ENCODE measurements at regions not wholly inside any gene's neighbourhood (a gene's known extent, or its start where the extent isn't known, plus 50 kb on each side); places are given as distances from the start of the nearest gene placed in this dataset.

DNA sequence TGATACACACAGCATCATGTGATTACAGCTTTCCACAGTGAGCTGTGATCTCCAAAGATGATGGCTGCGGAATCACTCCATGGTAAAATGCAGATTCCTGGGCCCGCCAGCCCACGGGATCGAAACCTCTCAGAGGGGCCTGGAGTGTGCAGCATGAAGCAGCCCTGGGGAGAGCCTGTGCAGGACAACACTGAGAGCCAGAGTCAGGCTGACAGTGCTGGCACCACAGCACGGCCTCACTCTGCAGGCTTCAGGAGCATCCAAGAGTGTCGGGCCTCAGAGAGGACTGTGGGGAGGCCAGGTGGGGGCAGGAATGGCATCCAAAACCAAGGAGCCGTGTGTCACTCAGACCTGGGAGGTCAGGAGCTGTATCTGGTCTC lies 533.4 kb downstream of the TCERG1L start:
- Histone ChIP-seq H3K27ac (no peak overlapping the region), H3K4me1 (no peaks in the 10 kb centered on the region), H3K9me3 (no peaks in the 10 kb centered on the region), H3K4me3 (no peak overlapping the region), H3K36me3 (no peaks in the 10 kb centered on the region), H3K27me3 (replicated peaks in 1 of 7) (peaks cover 0 to 20% (median 0%) of the 10 kb centered on the region in 7 donors)
- 83 to 95% (median 92%) methylated on average over 7 of the region's 7 CpGs for WGBS, 5 donors
- TF ChIP-seq POLR2AphosphoS5 (IDR thresholded peaks at IDR 0.05) (no peak), POLR2A (IDR thresholded peaks at IDR 0.05) (no peak)
- TF ChIP-seq, protein P1, sequence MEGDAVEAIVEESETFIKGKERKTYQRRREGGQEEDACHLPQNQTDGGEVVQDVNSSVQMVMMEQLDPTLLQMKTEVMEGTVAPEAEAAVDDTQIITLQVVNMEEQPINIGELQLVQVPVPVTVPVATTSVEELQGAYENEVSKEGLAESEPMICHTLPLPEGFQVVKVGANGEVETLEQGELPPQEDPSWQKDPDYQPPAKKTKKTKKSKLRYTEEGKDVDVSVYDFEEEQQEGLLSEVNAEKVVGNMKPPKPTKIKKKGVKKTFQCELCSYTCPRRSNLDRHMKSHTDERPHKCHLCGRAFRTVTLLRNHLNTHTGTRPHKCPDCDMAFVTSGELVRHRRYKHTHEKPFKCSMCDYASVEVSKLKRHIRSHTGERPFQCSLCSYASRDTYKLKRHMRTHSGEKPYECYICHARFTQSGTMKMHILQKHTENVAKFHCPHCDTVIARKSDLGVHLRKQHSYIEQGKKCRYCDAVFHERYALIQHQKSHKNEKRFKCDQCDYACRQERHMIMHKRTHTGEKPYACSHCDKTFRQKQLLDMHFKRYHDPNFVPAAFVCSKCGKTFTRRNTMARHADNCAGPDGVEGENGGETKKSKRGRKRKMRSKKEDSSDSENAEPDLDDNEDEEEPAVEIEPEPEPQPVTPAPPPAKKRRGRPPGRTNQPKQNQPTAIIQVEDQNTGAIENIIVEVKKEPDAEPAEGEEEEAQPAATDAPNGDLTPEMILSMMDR (IDR thresholded peaks at IDR 0.05 in 8 of 11, conservative IDR thresholded peaks at IDR 0.05 in 3 of 11): no peak
- intact Hi-C loops (cut with DNase I; ENCODE audit: low total_unique reads): no loop called here
- no peak for DNase-seq

DNA sequence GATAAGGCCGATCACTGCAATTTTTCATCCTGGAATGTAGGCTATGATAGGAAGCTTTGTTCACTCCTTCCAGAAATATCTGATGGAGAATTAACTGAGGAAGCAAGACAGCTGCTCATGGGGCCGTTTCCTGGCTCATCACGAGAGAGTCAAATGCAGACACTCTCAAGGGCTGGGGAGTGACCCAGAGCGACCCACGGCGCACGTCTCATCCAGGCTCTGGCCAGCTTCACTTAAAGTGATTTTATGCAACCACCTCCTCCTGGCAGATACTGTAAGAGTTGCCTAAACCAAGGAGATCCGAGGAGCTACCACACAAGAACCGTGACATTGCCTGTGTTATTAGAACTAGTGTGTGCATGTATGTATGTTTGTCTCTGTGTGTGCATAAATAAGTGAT lies 530.8 kb downstream of the TCERG1L start:
- TF ChIP-seq, protein P1 (IDR thresholded peaks at IDR 0.05 in 8 of 11, conservative IDR thresholded peaks at IDR 0.05 in 3 of 11): no peak
- TF ChIP-seq POLR2A (IDR thresholded peaks at IDR 0.05) (no peak), POLR2AphosphoS5 (IDR thresholded peaks at IDR 0.05) (no peak)
- H3K4me1 ChIP-seq: no peaks in the 10 kb centered on the region
- H3K4me3 ChIP-seq: no peak overlapping the region
- H3K36me3 ChIP-seq: no peaks in the 10 kb centered on the region
- H3K27me3 ChIP-seq (replicated peaks in 1 of 7): no peaks in the 10 kb centered on the region
- H3K9me3 ChIP-seq: no peaks in the 10 kb centered on the region
- 37 to 64% (median 48%) methylated on average over 9 of the region's 9 CpGs for WGBS, 5 donors
- intact Hi-C loops (cut with DNase I; ENCODE audit: low total_unique reads): no loop called here
- H3K27ac ChIP-seq: no peak overlapping the region
- DNase-seq: no peak

DNA sequence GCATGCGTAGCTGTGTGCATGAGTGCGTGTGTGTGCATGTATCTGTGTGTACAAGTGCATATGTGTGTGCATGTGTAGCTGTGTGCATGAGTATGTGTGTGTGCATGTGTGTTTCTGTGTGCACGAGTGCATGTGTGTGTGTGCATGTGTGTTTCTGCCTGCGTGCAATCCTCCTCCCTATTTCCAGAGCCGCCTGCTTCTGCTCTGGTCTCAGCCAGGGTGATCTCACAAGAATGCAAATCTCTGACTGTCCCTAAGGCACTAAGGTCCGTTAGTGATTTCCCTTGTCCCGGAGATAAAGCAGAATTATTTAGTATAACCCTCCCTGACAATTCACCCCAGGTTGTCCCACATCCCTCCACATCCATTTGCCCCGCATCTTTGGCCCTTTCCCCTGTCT lies 530.3 kb downstream of the TCERG1L start:
- no peaks in the 10 kb centered on the region for H3K9me3 ChIP-seq
- no peak overlapping the region for H3K4me3 ChIP-seq
- TF ChIP-seq, protein P1 (IDR thresholded peaks at IDR 0.05 in 8 of 11, conservative IDR thresholded peaks at IDR 0.05 in 3 of 11): no peak
- TF ChIP-seq POLR2AphosphoS5 (IDR thresholded peaks at IDR 0.05): no peak
- TF ChIP-seq POLR2A (IDR thresholded peaks at IDR 0.05): no peak
- no peaks in the 10 kb centered on the region for H3K4me1 ChIP-seq
- no peak for DNase-seq
- WGBS, 5 donors: 75 to 83% (median 80%) methylated on average over 8 of the region's 8 CpGs
- H3K36me3 ChIP-seq: no peaks in the 10 kb centered on the region
- no peak overlapping the region for H3K27ac ChIP-seq
- intact Hi-C loops (cut with DNase I; ENCODE audit: low total_unique reads): no loop called here
- H3K27me3 ChIP-seq (replicated peaks in 1 of 7): no peaks in the 10 kb centered on the region

DNA sequence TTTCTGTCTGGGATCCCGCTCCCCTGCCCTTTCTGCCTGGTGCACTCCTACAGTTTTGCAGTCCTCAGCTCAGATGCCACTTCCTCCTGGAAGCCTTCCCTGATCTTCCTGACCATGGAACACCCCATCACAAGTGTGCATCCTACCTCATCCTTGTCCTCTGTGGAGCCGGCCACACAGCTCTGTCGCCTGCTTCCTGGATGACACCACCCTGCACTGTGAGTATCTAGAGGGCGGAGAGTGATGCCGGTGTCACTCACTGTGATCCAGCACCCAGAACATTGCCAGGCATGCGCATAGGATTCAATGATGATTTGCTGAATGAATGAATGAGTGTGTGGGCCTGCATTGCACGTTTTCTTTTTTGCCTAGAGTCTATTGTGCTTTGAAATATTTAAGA lies 529.9 kb downstream of the TCERG1L start:
- DNase-seq: no peak
- 71 to 87% (median 80%) methylated on average over 7 of the region's 7 CpGs for WGBS, 5 donors
- intact Hi-C loops (cut with DNase I; ENCODE audit: low total_unique reads): no loop called here
- Histone ChIP-seq H3K4me3 (no peak overlapping the region), H3K4me1 (no peaks in the 10 kb centered on the region), H3K27ac (no peak overlapping the region), H3K27me3 (replicated peaks in 1 of 7) (no peaks in the 10 kb centered on the region), H3K9me3 (no peaks in the 10 kb centered on the region), H3K36me3 (no peaks in the 10 kb centered on the region)
- TF ChIP-seq POLR2A (IDR thresholded peaks at IDR 0.05) (no peak), POLR2AphosphoS5 (IDR thresholded peaks at IDR 0.05) (no peak)
- TF ChIP-seq, protein P1 (IDR thresholded peaks at IDR 0.05 in 8 of 11, conservative IDR thresholded peaks at IDR 0.05 in 3 of 11): no peak
